ENCODE measurements at regions not wholly inside any gene's neighbourhood (a gene's known extent, or its start where the extent isn't known, plus 50 kb on each side); places are given as distances from the start of the nearest gene placed in this dataset.

- DNase-seq: no peak
These were observed 225.7 kb downstream of the DPH6 start for GRCh38 chr15:35320158-35320780.

DNA sequence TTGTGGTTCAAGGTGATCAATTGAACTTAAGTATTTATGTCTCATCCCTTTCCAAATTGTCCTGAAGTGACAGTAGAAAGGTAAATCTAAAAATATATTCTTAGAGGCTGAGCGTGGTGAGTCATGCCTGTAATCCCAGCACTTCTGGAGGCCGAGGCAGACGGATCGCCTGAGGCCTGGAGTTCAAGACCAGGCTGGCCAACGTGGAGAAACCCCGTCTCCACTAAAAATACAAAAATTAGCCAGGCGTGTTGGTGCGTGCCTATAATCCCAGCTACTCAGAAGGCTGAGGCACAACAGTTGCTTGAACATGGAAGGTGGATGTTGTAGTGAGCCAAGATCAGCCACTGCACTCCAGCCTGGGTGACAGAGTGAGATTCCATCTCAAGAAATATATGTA is 226.6 kb downstream of the DPH6 start:
- no peak for DNase-seq

GRCh38 chr15:35317217-35317616 is 228.7 kb downstream of the DPH6 start:
- no peak for DNase-seq

DNA sequence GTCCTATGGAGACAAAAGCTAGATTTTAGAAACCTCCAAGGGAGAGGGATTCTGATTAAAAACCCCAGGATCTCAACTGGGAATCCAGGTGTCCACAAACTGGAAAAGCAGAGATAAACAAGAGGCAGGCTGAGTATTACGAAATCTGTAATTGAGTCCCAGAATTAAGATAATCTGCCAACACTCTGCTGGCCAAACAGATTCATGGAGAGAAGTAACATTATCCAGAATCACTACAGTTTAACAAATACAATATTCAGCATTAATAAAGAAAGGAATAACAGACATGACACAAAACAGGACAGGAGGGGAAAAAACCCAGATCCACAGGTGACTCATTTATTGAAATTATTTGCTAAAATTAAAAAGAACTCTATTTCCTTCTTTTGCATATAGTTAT is 227.2 kb upstream of the NANOGP8 start:
- DNase-seq: no peak

- DNase-seq: no peak
These were observed 226.5 kb upstream of the NANOGP8 start for GRCh38 chr15:35311615-35312014.

DNA sequence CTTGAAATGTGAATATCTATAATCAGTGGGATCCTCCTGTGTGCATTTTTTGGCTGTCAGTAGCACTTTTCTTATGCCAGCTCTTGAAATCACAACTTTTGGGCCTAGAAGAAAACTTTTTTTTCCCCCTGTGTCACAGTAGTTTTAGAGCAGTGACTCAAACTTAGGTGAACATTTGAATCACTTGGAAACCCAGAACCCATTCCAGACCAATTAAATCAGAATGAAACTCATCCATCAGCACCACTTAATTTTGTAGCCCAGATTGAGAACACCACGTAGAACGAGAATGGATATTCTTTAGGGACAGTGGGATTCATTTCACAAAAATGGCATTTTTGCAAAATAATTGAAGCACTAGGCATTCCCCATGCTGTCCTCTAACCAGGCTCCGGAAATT is 224.8 kb upstream of the NANOGP8 start:
- DNase-seq: no peak

DNA sequence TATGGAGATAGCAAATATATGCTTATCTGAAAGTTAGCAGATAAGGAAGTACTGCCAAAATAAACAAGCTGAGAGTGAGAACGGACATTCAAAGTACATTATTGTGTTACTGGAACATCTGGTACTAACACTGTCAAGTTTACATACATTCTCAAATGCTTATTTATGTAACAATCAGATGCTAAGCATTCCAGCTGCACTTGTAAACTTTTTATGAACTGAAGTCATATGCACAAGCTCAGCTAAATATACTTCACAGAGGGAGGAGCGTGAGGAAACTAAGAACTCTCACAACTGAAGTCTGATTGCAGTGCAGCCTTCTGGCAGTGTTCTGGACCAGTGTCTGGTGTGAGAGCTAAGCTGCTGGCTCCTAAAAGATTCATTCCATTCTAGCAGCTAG is 223.7 kb upstream of the NANOGP8 start:
- no peak for DNase-seq

DNA sequence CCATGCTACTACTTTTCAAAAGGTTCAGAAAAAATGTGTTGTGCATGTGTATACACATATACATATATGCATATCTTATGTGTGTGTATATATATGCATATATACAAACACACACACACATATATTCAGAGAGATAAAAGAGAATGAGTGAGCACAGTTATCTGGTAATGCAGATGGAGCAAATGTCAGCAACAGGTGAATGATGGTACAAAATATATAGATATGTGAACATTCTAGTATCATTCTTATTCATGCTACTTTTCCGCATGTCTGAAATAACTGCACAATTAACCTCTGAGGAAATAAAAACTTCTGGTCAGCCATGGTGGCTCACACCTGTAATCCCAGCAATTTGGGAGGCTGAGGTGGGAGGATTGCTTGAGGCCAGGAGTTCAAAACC is 222.6 kb upstream of the NANOGP8 start:
- no peak for DNase-seq

DNA sequence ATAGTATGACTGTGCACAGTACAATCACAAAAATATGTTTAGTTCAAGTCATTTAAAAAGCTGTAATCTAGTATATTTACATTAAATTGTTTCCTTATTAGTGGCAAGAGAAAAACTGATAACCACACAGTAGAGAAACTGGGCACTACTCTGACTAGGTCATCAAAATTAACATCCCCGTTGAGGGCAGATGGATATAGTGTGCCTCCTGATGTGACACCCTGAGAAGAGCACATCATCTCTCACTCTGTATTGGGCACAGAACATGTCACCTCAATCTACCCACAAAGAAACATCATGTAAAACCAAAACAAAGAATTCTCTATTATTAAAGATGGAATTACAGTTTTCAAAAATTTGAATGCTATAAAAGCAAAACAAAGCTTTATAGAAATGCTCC is 221.9 kb upstream of the NANOGP8 start:
- no peak for DNase-seq

- no peak for DNase-seq
These were observed 221.4 kb upstream of the NANOGP8 start for GRCh38 chr15:35306361-35306981.

- DNase-seq: no peak
These were observed 220.9 kb upstream of the NANOGP8 start for GRCh38 chr15:35305946-35306345.

GRCh38 chr15:35305031-35305550 is 220.0 kb upstream of the NANOGP8 start:
- DNase-seq: no peak

DNA sequence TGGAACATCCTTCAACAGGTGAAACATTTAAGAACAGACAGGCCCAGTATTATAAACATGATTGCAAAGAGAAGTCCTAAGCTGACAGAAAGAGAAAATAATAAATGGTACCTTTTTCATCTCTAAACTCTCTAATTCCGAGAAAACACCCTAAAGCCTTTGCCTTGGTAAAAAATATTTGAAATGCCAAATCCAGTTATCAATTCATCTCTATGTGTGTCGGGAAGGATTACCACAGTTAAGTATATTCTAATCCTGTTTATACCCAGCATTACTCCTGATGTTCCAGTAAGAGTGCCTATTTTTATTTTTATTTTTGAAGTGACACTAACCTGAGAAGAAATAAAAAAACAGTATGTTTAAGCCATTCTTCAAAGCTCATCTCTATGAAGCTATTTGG is 219.3 kb upstream of the NANOGP8 start:
- DNase-seq: no peak

DNA sequence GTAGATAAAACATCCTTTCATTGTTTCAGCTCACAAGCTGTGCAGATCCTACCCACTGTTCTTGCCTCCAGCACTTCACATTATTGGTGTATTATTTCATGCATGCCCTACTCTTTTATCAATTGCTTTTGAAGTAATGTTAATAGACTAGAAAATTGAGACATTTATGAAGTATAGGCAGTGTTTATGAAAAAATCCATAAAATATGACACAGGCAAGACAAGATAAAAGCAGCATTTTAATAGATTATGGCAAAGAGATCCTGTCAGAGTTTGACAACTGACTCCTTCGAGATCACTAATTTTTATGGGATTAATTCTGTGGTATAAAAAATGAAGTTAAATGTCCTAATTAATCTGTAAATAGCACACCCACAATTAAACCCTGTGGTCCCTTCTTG is 217.2 kb upstream of the NANOGP8 start:
- DNase-seq: no peak

DNA sequence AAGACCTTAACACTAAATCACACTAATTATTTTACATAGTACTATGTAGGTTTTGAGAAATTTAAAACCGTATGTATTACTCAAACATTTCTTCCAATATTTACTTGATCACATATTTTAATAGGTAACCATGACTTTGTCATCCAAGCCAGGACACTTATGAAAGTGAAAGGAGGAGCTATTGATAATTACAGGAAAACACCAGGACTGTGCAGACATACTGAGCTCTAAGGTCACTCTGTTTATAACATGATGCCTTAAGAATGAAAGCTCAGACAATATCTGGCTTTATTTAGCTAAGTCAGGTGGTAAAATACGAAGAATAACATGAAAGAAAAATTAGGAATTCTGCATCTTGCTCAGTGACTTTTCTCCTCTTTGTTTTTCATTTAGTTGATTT is 216.0 kb upstream of the NANOGP8 start:
- DNase-seq: no peak

DNA sequence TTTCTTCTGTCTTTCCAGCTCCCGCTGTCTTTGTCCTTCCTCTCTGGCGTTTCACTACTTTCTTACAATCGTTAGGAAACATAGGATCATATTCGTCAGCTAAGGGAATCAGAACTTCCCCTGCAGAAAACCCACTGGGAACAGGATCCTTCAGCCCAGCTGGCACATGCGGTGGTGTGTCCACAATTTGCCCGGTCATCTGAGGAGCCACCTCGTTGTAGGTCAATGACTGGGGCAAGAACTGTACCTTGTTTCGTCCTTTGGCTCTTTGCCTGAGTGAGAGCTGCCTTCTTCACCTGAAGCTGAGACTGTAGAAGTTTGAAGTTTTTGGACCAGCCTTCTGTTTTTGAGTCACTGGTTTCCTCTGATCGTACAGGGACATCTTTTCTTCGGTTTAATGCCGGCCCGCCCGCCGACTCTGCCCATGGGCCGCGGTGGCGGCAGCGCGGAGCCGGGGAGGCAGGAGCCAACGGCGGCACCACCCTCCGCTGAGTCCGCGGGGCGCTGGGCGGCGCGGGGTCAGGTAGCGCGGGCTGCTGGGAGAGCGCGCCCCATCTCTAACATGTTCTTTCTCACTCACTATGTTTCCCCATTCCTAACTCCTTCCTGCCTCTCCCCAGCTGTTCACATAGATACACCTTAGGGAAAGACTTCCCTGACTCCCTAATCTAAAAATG is 214.1 kb upstream of the NANOGP8 start:
- DNase-seq: no peak

- no peak for DNase-seq
These were observed 213.4 kb upstream of the NANOGP8 start for GRCh38 chr15:35298509-35298908.

DNA sequence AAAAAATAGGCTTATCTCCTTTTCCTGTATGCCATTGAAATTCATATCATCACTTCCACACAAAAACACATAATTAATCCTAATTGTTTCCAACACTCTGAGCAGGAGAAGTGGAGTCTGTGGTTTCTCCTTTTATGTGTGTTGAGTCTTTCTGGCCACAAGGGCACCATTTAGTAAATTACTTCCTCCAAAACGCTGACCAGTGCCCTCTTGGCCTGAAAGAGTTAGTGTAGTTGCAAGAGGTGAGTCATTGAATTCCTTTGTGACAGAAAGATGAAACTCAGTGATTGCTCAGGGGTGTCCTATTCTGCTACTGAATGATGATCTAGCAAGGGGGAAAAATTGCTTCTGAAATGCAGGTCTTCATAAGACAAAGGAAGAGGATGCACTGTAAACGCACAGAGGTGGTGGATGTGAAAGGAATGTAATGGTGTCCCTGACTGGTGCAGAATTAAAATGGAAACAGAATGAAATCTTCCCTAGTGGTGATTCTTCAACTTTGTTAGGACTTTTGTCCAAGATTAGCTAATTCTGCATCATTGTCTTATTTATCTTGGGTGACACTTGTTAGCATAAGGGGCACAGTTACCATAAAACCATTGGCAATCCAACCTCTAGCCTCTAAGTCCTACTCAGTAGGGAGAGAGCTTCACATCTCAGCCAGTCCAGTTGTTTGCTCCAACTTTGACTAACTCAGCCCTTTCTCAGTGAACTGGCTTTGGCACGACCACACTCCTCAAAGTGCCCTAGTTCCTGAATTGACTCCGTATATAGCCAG is 208.4 kb upstream of the NANOGP8 start:
- peak; percentile 7 for DNase-seq

GRCh38 chr15:35290301-35290721 is 205.2 kb upstream of the NANOGP8 start:
- DNase-seq: no peak

DNA sequence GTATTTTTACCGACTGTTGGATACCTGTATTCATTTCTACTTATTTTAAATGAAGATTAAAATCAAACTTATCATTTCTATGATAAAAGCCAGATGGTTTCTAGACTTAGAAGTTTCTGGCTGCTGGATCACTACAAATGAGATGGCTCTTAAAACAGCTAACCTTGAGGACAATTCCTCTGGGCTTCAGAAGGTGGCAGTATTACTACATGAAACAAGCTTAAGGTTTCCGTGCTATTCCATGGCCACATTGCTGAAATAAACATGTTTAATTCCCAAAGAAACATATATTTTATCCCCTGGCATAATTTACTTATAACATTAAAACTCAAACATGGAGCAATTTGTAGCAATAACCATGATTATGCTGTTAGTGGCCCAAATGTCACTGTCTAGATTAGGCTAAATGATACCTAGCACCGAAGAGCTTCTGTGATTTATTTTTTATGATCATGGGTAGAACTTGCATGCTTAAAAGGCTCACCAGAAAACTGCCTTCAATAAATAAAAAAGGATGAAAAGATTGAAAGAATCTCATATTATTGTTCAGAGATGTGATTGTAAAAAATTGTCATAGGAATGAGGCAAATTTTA is 204.0 kb upstream of the NANOGP8 start:
- DNase-seq: peak; percentile 71

GRCh38 chr15:35288580-35288979 is 203.5 kb upstream of the NANOGP8 start:
- DNase-seq: no peak

DNA sequence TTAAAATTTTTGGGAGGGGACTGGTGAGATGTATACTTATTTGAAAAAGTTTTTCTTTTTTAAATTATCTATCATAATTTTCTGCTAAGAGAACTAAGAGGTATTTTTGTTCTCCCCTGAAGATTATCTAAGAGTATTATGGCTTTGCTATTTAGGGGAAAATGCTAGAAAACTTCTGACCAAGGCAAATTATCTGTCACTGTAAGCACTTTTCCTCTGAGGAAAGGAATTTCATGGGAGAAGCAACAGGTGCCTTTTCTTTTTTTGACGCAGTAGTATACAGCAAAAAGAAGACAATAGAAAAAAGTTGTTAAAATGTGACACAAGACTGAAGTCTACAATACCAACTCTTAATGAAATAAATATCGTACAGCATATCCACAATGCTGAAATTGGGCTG is 201.6 kb upstream of the NANOGP8 start:
- DNase-seq: no peak

GRCh38 chr15:35282965-35283496 is 197.9 kb upstream of the NANOGP8 start:
- no peak for DNase-seq

Data from hematopoietic multipotent progenitor cell treated with erythropoietin and hydrocortisone succinate and interleukin-3 and kit ligand, for 6 days (in vitro differentiated cells).